ENCODE measurements at regions not wholly inside any gene's neighbourhood (a gene's known extent, or its start where the extent isn't known, plus 50 kb on each side); places are given as distances from the start of the nearest gene placed in this dataset.

- Mint-ChIP-seq H3K9me3 (no peaks in the 10 kb centered on the region), H3K4me3 (no peak overlapping the region), H3K27ac (no peak overlapping the region), H3K4me1 (no peaks in the 10 kb centered on the region), H3K36me3 (no peaks in the 10 kb centered on the region), H3K27me3 (peaks cover 0 to 3% (median 2%) of the 10 kb centered on the region in 5 donors)
- POLR2A ChIA-PET, result no interaction called here
- ATAC-seq, result no peak
- DNase-seq, result no peak
Measured at GRCh38 chr22:48366056-48366455, 1461.6 kb downstream of the BRD1 start.

GRCh38 chr22:48365386-48365785 is 1462.3 kb downstream of the BRD1 start:
- no peaks in the 10 kb centered on the region for H3K9me3 Mint-ChIP-seq
- POLR2A ChIA-PET, result no interaction called here
- H3K27me3 Mint-ChIP-seq, result peaks cover 0 to 3% (median 2%) of the 10 kb centered on the region in 5 donors
- no peaks in the 10 kb centered on the region for H3K4me1 Mint-ChIP-seq
- H3K36me3 Mint-ChIP-seq, result no peaks in the 10 kb centered on the region
- ATAC-seq (no peak), DNase-seq (no peak)
- no peak overlapping the region for H3K27ac Mint-ChIP-seq
- no peak overlapping the region for H3K4me3 Mint-ChIP-seq

GRCh38 chr22:48362721-48363404 is 1464.8 kb downstream of the BRD1 start:
- H3K9me3 Mint-ChIP-seq, result no peaks in the 10 kb centered on the region
- H3K4me1 Mint-ChIP-seq, result no peaks in the 10 kb centered on the region
- H3K27ac Mint-ChIP-seq, result no peak overlapping the region
- ATAC-seq (no peak), DNase-seq (no peak)
- H3K36me3 Mint-ChIP-seq, result no peaks in the 10 kb centered on the region
- POLR2A ChIA-PET, result no interaction called here
- no peak overlapping the region for H3K4me3 Mint-ChIP-seq
- peaks cover 0 to 8% (median 0%) of the 10 kb centered on the region in 5 donors for H3K27me3 Mint-ChIP-seq

GRCh38 chr22:48361099-48361639 is 1466.5 kb downstream of the BRD1 start:
- H3K36me3 Mint-ChIP-seq, result no peaks in the 10 kb centered on the region
- no peak overlapping the region for H3K4me3 Mint-ChIP-seq
- H3K27ac Mint-ChIP-seq, result no peak overlapping the region
- H3K4me1 Mint-ChIP-seq, result no peaks in the 10 kb centered on the region
- DNase-seq (no peak), ATAC-seq (no peak)
- H3K27me3 Mint-ChIP-seq, result peaks cover 4 to 15% (median 7%) of the 10 kb centered on the region in 5 donors
- no peaks in the 10 kb centered on the region for H3K9me3 Mint-ChIP-seq
- POLR2A ChIA-PET, result no interaction called here

GRCh38 chr22:48359613-48359965 is 1468.1 kb downstream of the BRD1 start:
- peaks cover 4 to 15% (median 7%) of the 10 kb centered on the region in 5 donors for H3K27me3 Mint-ChIP-seq
- DNase-seq (no peak), ATAC-seq (no peak)
- no peaks in the 10 kb centered on the region for H3K4me1 Mint-ChIP-seq
- H3K36me3 Mint-ChIP-seq, result no peaks in the 10 kb centered on the region
- H3K9me3 Mint-ChIP-seq, result no peaks in the 10 kb centered on the region
- POLR2A ChIA-PET, result no interaction called here
- no peak overlapping the region for H3K27ac Mint-ChIP-seq
- no peak overlapping the region for H3K4me3 Mint-ChIP-seq

GRCh38 chr22:48358886-48359612 is 1468.6 kb downstream of the BRD1 start:
- no peaks in the 10 kb centered on the region for H3K9me3 Mint-ChIP-seq
- ATAC-seq (no peak), DNase-seq (no peak)
- no peaks in the 10 kb centered on the region for H3K36me3 Mint-ChIP-seq
- H3K4me1 Mint-ChIP-seq, result no peaks in the 10 kb centered on the region
- no peak overlapping the region for H3K27ac Mint-ChIP-seq
- POLR2A ChIA-PET, result no interaction called here
- peaks cover 4 to 15% (median 7%) of the 10 kb centered on the region in 5 donors for H3K27me3 Mint-ChIP-seq
- no peak overlapping the region for H3K4me3 Mint-ChIP-seq

GRCh38 chr22:48357961-48358360 is 1469.7 kb downstream of the BRD1 start:
- no peak for ATAC-seq

GRCh38 chr22:48357196-48357595 is 1470.5 kb downstream of the BRD1 start:
- POLR2A ChIA-PET, result no interaction called here
- Mint-ChIP-seq H3K9me3 (no peaks in the 10 kb centered on the region), H3K27me3 (peaks cover 4 to 15% (median 11%) of the 10 kb centered on the region in 5 donors), H3K4me1 (no peaks in the 10 kb centered on the region), H3K27ac (no peak overlapping the region), H3K4me3 (no peak overlapping the region), H3K36me3 (no peaks in the 10 kb centered on the region)
- DNase-seq, result no peak
- no peak for ATAC-seq

More at GRCh38 chr22:48357961-48358360, 1469.7 kb downstream of the BRD1 start:
- no peak for DNase-seq
- Mint-ChIP-seq H3K4me3 (no peak overlapping the region), H3K9me3 (no peaks in the 10 kb centered on the region), H3K36me3 (no peaks in the 10 kb centered on the region), H3K27ac (no peak overlapping the region), H3K4me1 (no peaks in the 10 kb centered on the region), H3K27me3 (peaks cover 4 to 15% (median 10%) of the 10 kb centered on the region in 5 donors)
- POLR2A ChIA-PET, result no interaction called here

GRCh38 chr22:48356731-48357130 is 1470.9 kb downstream of the BRD1 start:
- H3K4me1 Mint-ChIP-seq, result no peaks in the 10 kb centered on the region
- H3K27me3 Mint-ChIP-seq, result peaks cover 4 to 15% (median 11%) of the 10 kb centered on the region in 5 donors
- H3K27ac Mint-ChIP-seq, result no peak overlapping the region
- ATAC-seq (no peak), DNase-seq (no peak)
- POLR2A ChIA-PET, result no interaction called here
- H3K36me3 Mint-ChIP-seq, result no peaks in the 10 kb centered on the region
- no peak overlapping the region for H3K4me3 Mint-ChIP-seq
- no peaks in the 10 kb centered on the region for H3K9me3 Mint-ChIP-seq

GRCh38 chr22:48354096-48354495 is 1473.6 kb downstream of the BRD1 start:
- DNase-seq, result no peak
- H3K9me3 Mint-ChIP-seq, result no peaks in the 10 kb centered on the region
- no peaks in the 10 kb centered on the region for H3K36me3 Mint-ChIP-seq
- no peak for ATAC-seq
- H3K27ac Mint-ChIP-seq, result no peak overlapping the region
- POLR2A ChIA-PET, result no interaction called here
- peaks cover 4 to 17% (median 11%) of the 10 kb centered on the region in 5 donors for H3K27me3 Mint-ChIP-seq
- no peak overlapping the region for H3K4me3 Mint-ChIP-seq
- H3K4me1 Mint-ChIP-seq, result no peaks in the 10 kb centered on the region

- H3K27ac Mint-ChIP-seq, result no peak overlapping the region
- H3K4me3 Mint-ChIP-seq, result no peak overlapping the region
- ATAC-seq (no peak), DNase-seq (no peak)
- peaks cover 4 to 17% (median 8%) of the 10 kb centered on the region in 5 donors for H3K27me3 Mint-ChIP-seq
- H3K9me3 Mint-ChIP-seq, result no peaks in the 10 kb centered on the region
- H3K4me1 Mint-ChIP-seq, result no peaks in the 10 kb centered on the region
- H3K36me3 Mint-ChIP-seq, result no peaks in the 10 kb centered on the region
- POLR2A ChIA-PET, result no interaction called here
Measured at GRCh38 chr22:48353116-48353947, 1474.3 kb downstream of the BRD1 start.

GRCh38 chr22:48352086-48352911 is 1475.4 kb downstream of the BRD1 start:
- H3K27me3 Mint-ChIP-seq, result peaks cover 4 to 18% (median 7%) of the 10 kb centered on the region in 5 donors
- ATAC-seq (no peak), DNase-seq (no peak)
- no peaks in the 10 kb centered on the region for H3K36me3 Mint-ChIP-seq
- H3K4me1 Mint-ChIP-seq, result no peaks in the 10 kb centered on the region
- POLR2A ChIA-PET, result no interaction called here
- no peak overlapping the region for H3K4me3 Mint-ChIP-seq
- no peaks in the 10 kb centered on the region for H3K9me3 Mint-ChIP-seq
- no peak overlapping the region for H3K27ac Mint-ChIP-seq

Measured in naive thymus-derived CD8-positive, alpha-beta T cell (primary cell).